ENCODE measurements at regions not wholly inside any gene's neighbourhood (a gene's known extent, or its start where the extent isn't known, plus 50 kb on each side); places are given as distances from the start of the nearest gene placed in this dataset.

DNA sequence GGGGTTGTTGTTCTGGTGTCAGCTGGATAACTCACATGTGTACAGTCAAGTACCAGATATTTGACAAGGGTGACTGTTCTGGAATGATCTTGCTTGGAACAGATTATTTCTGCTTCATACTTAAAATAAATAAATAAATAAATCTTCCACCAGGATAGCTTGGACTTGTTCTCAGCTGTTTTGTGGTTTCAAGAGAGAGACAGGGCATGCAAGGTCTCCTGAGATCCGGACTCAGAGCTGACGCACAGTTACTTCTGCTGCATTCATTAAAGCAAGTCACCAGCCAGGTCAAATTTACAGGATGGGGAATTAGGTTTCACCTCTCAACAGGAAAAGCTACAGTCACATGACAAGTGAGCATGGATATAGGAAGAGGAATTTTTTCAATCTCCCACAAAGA, 285.0 kb upstream of the SPTLC3 start:
- Histone ChIP-seq H3K4me3 (replicated peaks in 1 of 3; ENCODE audit: low read depth in 2 of 3, low read length in 3 of 3) (no peak overlapping the region), H4K20me1 (ENCODE audit: insufficient read depth, low read length) (no peaks in the 10 kb centered on the region), H3K36me3 (replicated peaks in 1 of 2; ENCODE audit: control insufficient read depth in 1 of 2, insufficient read depth in 2 of 2, low read length in 2 of 2) (no peaks in the 10 kb centered on the region), H3K9ac (ENCODE audit: insufficient read depth, low read length, poor library complexity, severe bottlenecking) (no peak overlapping the region), H3K79me2 (ENCODE audit: insufficient read depth, low read length) (no peaks in the 10 kb centered on the region), H3K9me3 (replicated peaks in 1 of 2; ENCODE audit: control insufficient read depth in 1 of 2, insufficient read depth in 1 of 2, low read length in 2 of 2) (peaks cover 0 to 4% of the 10 kb centered on the region in 2 donors), H3K4me1 (ENCODE audit: control insufficient read depth in 1 of 2, insufficient read depth in 2 of 2, low read length in 2 of 2) (no peaks in the 10 kb centered on the region), H3K27ac (ENCODE audit: low read depth in 1 of 2, low read length in 2 of 2) (no peak overlapping the region), H2AFZ (ENCODE audit: insufficient read depth, low read depth, low read length, poor library complexity, severe bottlenecking) (no peak overlapping the region), H3K27me3 (ENCODE audit: control insufficient read depth in 2 of 2, insufficient read depth in 2 of 2, low read length in 2 of 2) (no peaks in the 10 kb centered on the region), H3K4me2 (replicated peaks; ENCODE audit: extremely low read depth, low read length, poor library complexity, severe bottlenecking) (no peak overlapping the region)
- no peaks in the 10 kb centered on the region for H3K36me3 Mint-ChIP-seq
- H3K4me3 Mint-ChIP-seq, result no peak overlapping the region
- WGBS (ENCODE audit: insufficient coverage), result no CpG with 5 or more reads among the region's 2 CpGs
- no peaks in the 10 kb centered on the region for H3K4me1 Mint-ChIP-seq
- peaks cover 0 to 3% (median 0%) of the 10 kb centered on the region in 3 donors for H3K27me3 Mint-ChIP-seq (ENCODE audit: low read depth in 3 of 3)
- intact Hi-C loops (cut with micrococcal nuclease), result no loop called here
- DNase-seq, result no peak
- peaks cover 0 to 8% (median 2%) of the 10 kb centered on the region in 7 donors for H3K9me3 Mint-ChIP-seq
- no peak overlapping the region for H3K27ac Mint-ChIP-seq
- TF ChIP-seq, protein P1, sequence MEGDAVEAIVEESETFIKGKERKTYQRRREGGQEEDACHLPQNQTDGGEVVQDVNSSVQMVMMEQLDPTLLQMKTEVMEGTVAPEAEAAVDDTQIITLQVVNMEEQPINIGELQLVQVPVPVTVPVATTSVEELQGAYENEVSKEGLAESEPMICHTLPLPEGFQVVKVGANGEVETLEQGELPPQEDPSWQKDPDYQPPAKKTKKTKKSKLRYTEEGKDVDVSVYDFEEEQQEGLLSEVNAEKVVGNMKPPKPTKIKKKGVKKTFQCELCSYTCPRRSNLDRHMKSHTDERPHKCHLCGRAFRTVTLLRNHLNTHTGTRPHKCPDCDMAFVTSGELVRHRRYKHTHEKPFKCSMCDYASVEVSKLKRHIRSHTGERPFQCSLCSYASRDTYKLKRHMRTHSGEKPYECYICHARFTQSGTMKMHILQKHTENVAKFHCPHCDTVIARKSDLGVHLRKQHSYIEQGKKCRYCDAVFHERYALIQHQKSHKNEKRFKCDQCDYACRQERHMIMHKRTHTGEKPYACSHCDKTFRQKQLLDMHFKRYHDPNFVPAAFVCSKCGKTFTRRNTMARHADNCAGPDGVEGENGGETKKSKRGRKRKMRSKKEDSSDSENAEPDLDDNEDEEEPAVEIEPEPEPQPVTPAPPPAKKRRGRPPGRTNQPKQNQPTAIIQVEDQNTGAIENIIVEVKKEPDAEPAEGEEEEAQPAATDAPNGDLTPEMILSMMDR (IDR thresholded peaks at IDR 0.05), result no peak

- H3K4me1 ChIP-seq (ENCODE audit: control insufficient read depth in 1 of 2, insufficient read depth in 2 of 2, low read length in 2 of 2), result no peaks in the 10 kb centered on the region
- H3K9me3 ChIP-seq (replicated peaks in 1 of 2; ENCODE audit: control insufficient read depth in 1 of 2, insufficient read depth in 1 of 2, low read length in 2 of 2), result no peaks in the 10 kb centered on the region
- no peaks in the 10 kb centered on the region for H3K36me3 Mint-ChIP-seq
- H3K4me3 ChIP-seq (replicated peaks in 1 of 3; ENCODE audit: low read depth in 2 of 3, low read length in 3 of 3), result no peak overlapping the region
- H3K27me3 ChIP-seq (ENCODE audit: control insufficient read depth in 2 of 2, insufficient read depth in 2 of 2, low read length in 2 of 2), result no peaks in the 10 kb centered on the region
- H3K4me2 ChIP-seq (replicated peaks; ENCODE audit: extremely low read depth, low read length, poor library complexity, severe bottlenecking), result no peak overlapping the region
- peaks cover 0 to 2% (median 0%) of the 10 kb centered on the region in 3 donors for H3K27me3 Mint-ChIP-seq (ENCODE audit: low read depth in 3 of 3)
- H3K9ac ChIP-seq (ENCODE audit: insufficient read depth, low read length, poor library complexity, severe bottlenecking), result no peak overlapping the region
- intact Hi-C loops (cut with micrococcal nuclease), result no loop called here
- H4K20me1 ChIP-seq (ENCODE audit: insufficient read depth, low read length), result no peaks in the 10 kb centered on the region
- no peak overlapping the region for H3K27ac ChIP-seq (ENCODE audit: low read depth in 1 of 2, low read length in 2 of 2)
- H3K79me2 ChIP-seq (ENCODE audit: insufficient read depth, low read length), result no peaks in the 10 kb centered on the region
- H2AFZ ChIP-seq (ENCODE audit: insufficient read depth, low read depth, low read length, poor library complexity, severe bottlenecking), result no peak overlapping the region
- peaks cover 0 to 6% (median 0%) of the 10 kb centered on the region in 7 donors for H3K9me3 Mint-ChIP-seq
- WGBS (ENCODE audit: insufficient coverage), result 100% methylated on average over 1 of the region's 3 CpGs
- no peak overlapping the region for H3K27ac Mint-ChIP-seq
- H3K4me3 Mint-ChIP-seq, result no peak overlapping the region
- DNase-seq, result no peak
- H3K4me1 Mint-ChIP-seq, result no peaks in the 10 kb centered on the region
- no peaks in the 10 kb centered on the region for H3K36me3 ChIP-seq (replicated peaks in 1 of 2; ENCODE audit: control insufficient read depth in 1 of 2, insufficient read depth in 2 of 2, low read length in 2 of 2)
- TF ChIP-seq, protein P1 (IDR thresholded peaks at IDR 0.05), result no peak
Measured at GRCh38 chr20:12728782-12729181, 280.0 kb upstream of the SPTLC3 start.

Measured in CD14-positive monocyte (primary cell).